ENCODE measurements at regions not wholly inside any gene's neighbourhood (a gene's known extent, or its start where the extent isn't known, plus 50 kb on each side); places are given as distances from the start of the nearest gene placed in this dataset.
A peak's percentile ranks its signal among the peaks of the same experiment; 100 is the strongest.

DNA sequence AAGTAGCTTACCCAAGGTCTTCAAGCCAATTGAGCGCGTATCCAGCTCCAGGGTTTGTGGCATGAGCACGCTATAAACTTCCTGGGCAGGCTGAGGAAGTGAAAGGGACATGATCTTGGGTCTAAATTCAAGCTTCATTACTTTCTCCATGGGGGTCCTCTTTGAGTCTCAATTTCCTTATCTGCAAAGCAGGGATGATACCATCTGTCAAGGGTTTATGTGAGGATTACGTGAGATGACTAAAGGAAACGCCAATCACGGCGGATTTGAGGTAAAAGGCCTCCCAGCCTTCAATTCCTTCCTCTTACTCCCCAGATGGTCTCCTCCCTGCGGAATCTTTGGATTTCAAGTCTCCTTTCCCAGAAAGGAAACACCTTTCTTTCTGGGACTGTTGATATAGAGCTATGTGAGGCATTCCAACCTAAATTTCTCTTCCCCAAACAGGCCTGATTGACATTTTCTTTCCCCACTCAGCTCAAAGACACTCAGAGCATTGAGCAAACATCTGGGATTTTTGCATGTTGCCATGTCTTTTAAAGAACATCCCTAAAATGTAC lies 474.4 kb downstream of the INSC start:
- DNase-seq (no peak), ATAC-seq (no peak)
- Histone ChIP-seq H3K36me3 (no peaks in the 10 kb centered on the region), H3K4me1 (no peaks in the 10 kb centered on the region), H3K27me3 (no peaks in the 10 kb centered on the region), H3K9me3 (no peaks in the 10 kb centered on the region), H3K4me3 (no peak overlapping the region), H3K27ac (no peak overlapping the region)
- no peak for TF ChIP-seq POLR2A (IDR thresholded peaks at IDR 0.05)
- TF ChIP-seq, protein P1, sequence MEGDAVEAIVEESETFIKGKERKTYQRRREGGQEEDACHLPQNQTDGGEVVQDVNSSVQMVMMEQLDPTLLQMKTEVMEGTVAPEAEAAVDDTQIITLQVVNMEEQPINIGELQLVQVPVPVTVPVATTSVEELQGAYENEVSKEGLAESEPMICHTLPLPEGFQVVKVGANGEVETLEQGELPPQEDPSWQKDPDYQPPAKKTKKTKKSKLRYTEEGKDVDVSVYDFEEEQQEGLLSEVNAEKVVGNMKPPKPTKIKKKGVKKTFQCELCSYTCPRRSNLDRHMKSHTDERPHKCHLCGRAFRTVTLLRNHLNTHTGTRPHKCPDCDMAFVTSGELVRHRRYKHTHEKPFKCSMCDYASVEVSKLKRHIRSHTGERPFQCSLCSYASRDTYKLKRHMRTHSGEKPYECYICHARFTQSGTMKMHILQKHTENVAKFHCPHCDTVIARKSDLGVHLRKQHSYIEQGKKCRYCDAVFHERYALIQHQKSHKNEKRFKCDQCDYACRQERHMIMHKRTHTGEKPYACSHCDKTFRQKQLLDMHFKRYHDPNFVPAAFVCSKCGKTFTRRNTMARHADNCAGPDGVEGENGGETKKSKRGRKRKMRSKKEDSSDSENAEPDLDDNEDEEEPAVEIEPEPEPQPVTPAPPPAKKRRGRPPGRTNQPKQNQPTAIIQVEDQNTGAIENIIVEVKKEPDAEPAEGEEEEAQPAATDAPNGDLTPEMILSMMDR (IDR thresholded peaks at IDR 0.05) = no peak
- 92% methylated on average over 4 of the region's 8 CpGs for WGBS (ENCODE audit: insufficient coverage, low coverage, low lambda C conversion rate, missing lambda C conversion rate)
- intact Hi-C loops (cut with DNase I) = no loop called here

- no peak for TF ChIP-seq POLR2A (IDR thresholded peaks at IDR 0.05)
- TF ChIP-seq, protein P1 (IDR thresholded peaks at IDR 0.05) = no peak
- WGBS (ENCODE audit: insufficient coverage, low coverage, low lambda C conversion rate, missing lambda C conversion rate) = 17% methylated on average over 1 of the region's 1 CpG
- no peak for DNase-seq
- no peak overlapping the region for H3K4me3 ChIP-seq
- no peak for ATAC-seq
- no peak overlapping the region for H3K27ac ChIP-seq
- H3K9me3 ChIP-seq = no peaks in the 10 kb centered on the region
- no peaks in the 10 kb centered on the region for H3K4me1 ChIP-seq
- no peaks in the 10 kb centered on the region for H3K36me3 ChIP-seq
- intact Hi-C loops (cut with DNase I) = no loop called here
- H3K27me3 ChIP-seq = no peaks in the 10 kb centered on the region
Measured at GRCh38 chr11:15590132-15590531, 475.4 kb downstream of the INSC start.

- intact Hi-C loops (cut with DNase I) = no loop called here
- ATAC-seq (peak in 3 of 4 donors; percentile 46 to 56 (median 56)), DNase-seq (no peak)
- H3K9me3 ChIP-seq = no peaks in the 10 kb centered on the region
- TF ChIP-seq, protein P1 (IDR thresholded peaks at IDR 0.05) = no peak
- TF ChIP-seq POLR2A (IDR thresholded peaks at IDR 0.05) = no peak
- 50% methylated on average over 1 of the region's 5 CpGs for WGBS (ENCODE audit: insufficient coverage, low coverage, low lambda C conversion rate, missing lambda C conversion rate)
- H3K4me3 ChIP-seq = no peak overlapping the region
- H3K27me3 ChIP-seq = no peaks in the 10 kb centered on the region
- H3K36me3 ChIP-seq = no peaks in the 10 kb centered on the region
- no peaks in the 10 kb centered on the region for H3K4me1 ChIP-seq
- no peak overlapping the region for H3K27ac ChIP-seq
Measured at GRCh38 chr11:15591112-15591537, 476.4 kb downstream of the INSC start.

- Histone ChIP-seq H3K9me3 (no peaks in the 10 kb centered on the region), H3K36me3 (no peaks in the 10 kb centered on the region), H3K4me1 (no peaks in the 10 kb centered on the region), H3K27ac (no peak overlapping the region), H3K27me3 (no peaks in the 10 kb centered on the region), H3K4me3 (no peak overlapping the region)
- DNase-seq (no peak), ATAC-seq (no peak)
- TF ChIP-seq, protein P1 (IDR thresholded peaks at IDR 0.05) = no peak
- TF ChIP-seq POLR2A (IDR thresholded peaks at IDR 0.05) = no peak
- intact Hi-C loops (cut with DNase I) = no loop called here
- 73% methylated on average over 2 of the region's 4 CpGs for WGBS (ENCODE audit: insufficient coverage, low coverage, low lambda C conversion rate, missing lambda C conversion rate)
Measured at GRCh38 chr11:15594607-15595006, 479.9 kb downstream of the INSC start.

DNA sequence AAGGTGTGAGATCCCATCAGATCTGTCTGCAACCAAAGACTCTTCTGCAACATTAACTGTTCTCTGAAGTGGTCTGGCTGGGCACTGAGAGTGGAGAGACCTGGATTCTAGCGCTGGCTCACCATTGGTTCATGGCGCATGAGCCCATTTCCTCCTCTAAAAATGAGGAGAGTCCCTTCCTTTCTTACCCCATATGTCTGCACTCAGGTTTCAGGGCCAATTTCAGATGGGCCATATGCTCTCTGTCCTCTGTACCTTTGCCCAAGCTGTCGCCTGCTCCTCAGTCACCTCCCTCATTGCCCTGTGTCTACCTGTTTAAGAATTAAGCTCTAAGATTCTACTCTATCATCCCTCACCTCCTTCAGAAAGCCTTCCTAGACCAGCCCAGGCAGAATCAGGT lies 484.7 kb downstream of the INSC start:
- DNase-seq (no peak), ATAC-seq (no peak)
- Histone ChIP-seq H3K36me3 (no peaks in the 10 kb centered on the region), H3K9me3 (no peaks in the 10 kb centered on the region), H3K4me3 (no peak overlapping the region), H3K27ac (no peak overlapping the region), H3K27me3 (no peaks in the 10 kb centered on the region), H3K4me1 (no peaks in the 10 kb centered on the region)
- no peak for TF ChIP-seq POLR2A (IDR thresholded peaks at IDR 0.05)
- TF ChIP-seq, protein P1 (IDR thresholded peaks at IDR 0.05) = no peak
- 100% methylated on average over 1 of the region's 3 CpGs for WGBS (ENCODE audit: insufficient coverage, low coverage, low lambda C conversion rate, missing lambda C conversion rate)
- intact Hi-C loops (cut with DNase I) = no loop called here

All from right lobe of liver (tissue), 6 donors.